ENCODE measurements at regions not wholly inside any gene's neighbourhood (a gene's known extent, or its start where the extent isn't known, plus 50 kb on each side); places are given as distances from the start of the nearest gene placed in this dataset.

DNA sequence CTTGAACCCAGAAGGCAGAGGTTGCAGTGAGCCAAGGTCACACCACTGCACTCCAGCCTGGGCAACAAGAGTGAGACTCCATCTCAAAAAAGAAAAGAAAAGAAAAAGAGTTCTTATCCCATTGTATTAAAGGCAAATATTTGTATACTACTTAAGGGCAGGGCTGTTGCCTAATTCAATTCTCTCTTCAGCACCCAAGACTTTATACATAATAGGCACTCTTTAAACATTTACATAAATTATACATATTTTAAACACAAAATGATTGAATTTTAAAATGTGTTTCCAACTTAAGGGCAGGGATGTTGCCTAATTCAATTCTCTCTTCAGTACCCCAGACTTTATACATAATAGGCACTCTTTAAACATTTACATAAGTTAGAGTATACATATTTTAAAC is 424.3 kb upstream of the ARID1B start:
- no peak overlapping the region for H3K4me3 Mint-ChIP-seq
- ATAC-seq (no peak), DNase-seq (no peak)
- no peaks in the 10 kb centered on the region for H3K4me1 Mint-ChIP-seq
- peaks cover 3% of the 10 kb centered on the region for H3K36me3 Mint-ChIP-seq (ENCODE audit: low read depth)
- peaks cover 2% of the 10 kb centered on the region for H3K27me3 Mint-ChIP-seq
- H3K27ac Mint-ChIP-seq: no peak overlapping the region
- H3K9me3 Mint-ChIP-seq: peaks cover 5% of the 10 kb centered on the region

DNA sequence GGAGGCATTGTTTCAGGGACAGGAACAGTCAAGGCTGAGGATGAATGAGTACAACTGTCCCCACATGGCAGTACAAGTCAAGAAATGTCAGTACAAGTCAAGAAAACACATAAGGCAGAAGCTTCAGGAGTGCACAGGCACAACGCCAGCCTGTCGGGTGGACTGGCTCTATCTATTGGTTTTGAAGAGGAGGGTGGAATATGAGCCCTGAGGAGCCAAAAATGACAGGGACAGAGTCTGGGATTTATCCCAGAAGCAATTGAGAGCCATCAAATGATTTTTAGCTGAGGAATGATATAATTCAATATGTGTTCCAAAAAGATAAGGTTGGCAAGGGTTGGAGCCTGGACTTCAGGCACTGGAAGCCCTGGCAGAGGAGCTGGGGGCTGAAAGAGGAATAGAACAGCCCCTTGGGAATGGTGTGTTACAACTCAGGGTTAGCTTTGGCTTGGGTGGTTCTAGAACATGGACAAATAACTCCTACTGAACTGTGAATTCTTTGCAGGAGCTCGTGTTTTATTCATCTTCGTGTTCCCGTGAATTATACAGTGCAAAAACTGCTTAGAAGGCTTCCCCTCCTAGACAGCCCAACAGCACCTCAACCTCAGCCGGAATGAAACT is 425.7 kb upstream of the ARID1B start:
- no peak overlapping the region for H3K4me3 Mint-ChIP-seq
- H3K9me3 Mint-ChIP-seq: no peaks in the 10 kb centered on the region
- ATAC-seq (no peak), DNase-seq (no peak)
- no peaks in the 10 kb centered on the region for H3K36me3 Mint-ChIP-seq (ENCODE audit: low read depth)
- H3K27me3 Mint-ChIP-seq: no peaks in the 10 kb centered on the region
- no peaks in the 10 kb centered on the region for H3K4me1 Mint-ChIP-seq
- no peak overlapping the region for H3K27ac Mint-ChIP-seq

DNA sequence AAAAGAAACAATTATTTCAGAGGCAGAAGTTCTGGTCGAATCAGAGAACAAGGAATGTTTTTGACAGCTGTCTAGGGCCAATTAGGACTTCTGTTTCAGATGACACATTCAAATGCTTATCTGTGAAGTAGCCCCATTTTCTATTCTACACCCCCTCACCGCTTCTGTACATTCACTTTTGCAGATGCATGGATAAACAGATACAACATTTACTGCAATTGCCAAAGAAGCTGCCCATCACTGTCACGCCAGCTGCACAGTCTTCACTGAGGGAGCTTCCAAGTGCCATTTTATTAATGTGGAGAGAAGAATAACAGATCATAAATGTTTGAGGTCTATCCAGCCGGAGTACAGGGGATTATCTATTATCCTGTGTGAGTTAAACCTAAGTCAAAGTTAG is 426.8 kb upstream of the ARID1B start:
- H3K4me3 Mint-ChIP-seq: no peak overlapping the region
- DNase-seq (no peak), ATAC-seq (no peak)
- H3K9me3 Mint-ChIP-seq: no peaks in the 10 kb centered on the region
- H3K27me3 Mint-ChIP-seq: no peaks in the 10 kb centered on the region
- no peak overlapping the region for H3K27ac Mint-ChIP-seq
- H3K36me3 Mint-ChIP-seq (ENCODE audit: low read depth): no peaks in the 10 kb centered on the region
- peaks cover 4% of the 10 kb centered on the region for H3K4me1 Mint-ChIP-seq

DNA sequence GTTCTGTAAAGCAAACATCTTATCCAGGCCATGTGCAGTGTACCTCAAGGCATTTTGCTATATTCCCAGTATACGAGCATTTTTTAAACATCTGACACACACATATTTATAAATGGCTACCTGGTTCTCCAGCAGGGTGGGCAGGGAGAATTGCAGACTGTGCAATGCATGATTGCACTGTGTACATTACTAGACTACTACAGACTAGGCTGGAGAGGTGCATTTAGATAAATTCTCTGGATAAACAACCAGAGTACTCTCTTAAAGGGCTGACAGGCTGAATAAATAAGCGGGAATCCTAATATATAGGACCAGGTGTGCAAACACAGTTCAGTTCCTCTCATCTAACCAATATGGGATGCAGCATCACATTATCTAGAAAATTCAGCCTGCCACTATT is 428.3 kb upstream of the ARID1B start:
- no peak for DNase-seq
- Mint-ChIP-seq H3K36me3 (ENCODE audit: low read depth) (no peaks in the 10 kb centered on the region), H3K27me3 (no peaks in the 10 kb centered on the region), H3K9me3 (no peaks in the 10 kb centered on the region), H3K4me3 (no peak overlapping the region), H3K27ac (no peak overlapping the region), H3K4me1 (peaks cover 4% of the 10 kb centered on the region)
- no peak for ATAC-seq

DNA sequence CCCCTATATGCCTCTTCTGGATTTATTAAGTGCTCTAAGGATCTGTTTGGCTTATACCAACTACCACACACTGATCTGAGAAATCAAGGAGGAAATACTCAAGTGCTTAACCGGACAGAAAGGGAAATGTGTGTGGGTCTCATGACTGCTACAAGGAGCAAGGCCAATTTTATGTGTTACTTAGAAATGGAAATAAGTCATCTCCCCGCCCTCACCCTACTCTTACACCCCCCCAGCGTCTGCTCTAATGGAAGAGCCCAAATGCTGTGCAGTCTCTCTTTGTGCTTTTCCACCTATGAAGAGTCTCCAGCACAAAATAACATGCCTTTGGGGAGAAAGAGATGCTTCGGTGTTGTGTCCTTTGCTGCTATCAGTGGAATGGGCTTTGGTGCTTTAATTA is 428.8 kb upstream of the ARID1B start:
- no peak overlapping the region for H3K27ac Mint-ChIP-seq
- no peak overlapping the region for H3K4me3 Mint-ChIP-seq
- no peaks in the 10 kb centered on the region for H3K27me3 Mint-ChIP-seq
- H3K4me1 Mint-ChIP-seq: peaks cover 4% of the 10 kb centered on the region
- no peaks in the 10 kb centered on the region for H3K36me3 Mint-ChIP-seq (ENCODE audit: low read depth)
- ATAC-seq (no peak), DNase-seq (no peak)
- no peaks in the 10 kb centered on the region for H3K9me3 Mint-ChIP-seq

DNA sequence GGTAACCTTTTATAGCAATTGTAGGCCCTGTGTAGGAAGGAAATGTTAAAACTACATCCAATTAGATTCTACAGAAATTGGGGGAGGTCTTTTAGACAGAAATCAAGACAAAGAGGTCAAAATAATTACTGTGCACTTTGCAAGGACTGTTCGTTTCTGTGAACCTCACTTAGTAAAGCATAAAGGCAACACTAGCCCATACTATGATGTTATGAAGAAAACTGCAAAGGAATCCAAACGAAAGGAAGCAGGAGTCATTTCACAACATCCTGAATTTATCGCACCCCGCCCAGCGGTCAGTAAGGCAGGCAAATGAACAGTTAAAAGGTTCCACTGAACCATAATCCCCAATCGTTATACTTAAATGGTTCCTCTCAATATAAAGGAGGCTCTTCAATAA is 429.5 kb upstream of the ARID1B start:
- Mint-ChIP-seq H3K36me3 (ENCODE audit: low read depth) (no peaks in the 10 kb centered on the region), H3K27ac (no peak overlapping the region), H3K4me1 (peaks cover 4% of the 10 kb centered on the region), H3K27me3 (no peaks in the 10 kb centered on the region), H3K9me3 (no peaks in the 10 kb centered on the region), H3K4me3 (no peak overlapping the region)
- ATAC-seq (no peak), DNase-seq (no peak)

DNA sequence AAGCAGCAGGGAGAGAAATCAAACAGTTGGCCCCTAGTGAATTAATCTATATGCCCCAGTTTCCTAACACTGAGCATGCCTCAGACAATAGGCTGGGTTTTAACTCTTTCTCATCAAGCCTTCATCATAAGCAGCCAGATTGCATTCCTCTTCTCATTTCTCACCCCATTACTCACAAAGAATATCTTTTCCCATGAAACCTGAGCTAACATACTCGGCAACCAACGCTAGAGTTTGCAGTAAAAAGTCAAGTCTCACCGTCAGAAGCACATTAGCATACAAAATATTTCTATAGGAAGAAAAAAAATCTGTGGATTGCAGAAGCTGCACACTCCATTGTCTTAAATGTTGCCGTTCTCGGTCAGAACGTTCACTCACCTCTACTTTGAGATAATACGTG is 429.9 kb upstream of the ARID1B start:
- no peaks in the 10 kb centered on the region for H3K9me3 Mint-ChIP-seq
- no peak overlapping the region for H3K4me3 Mint-ChIP-seq
- ATAC-seq (no peak), DNase-seq (no peak)
- no peaks in the 10 kb centered on the region for H3K27me3 Mint-ChIP-seq
- no peak overlapping the region for H3K27ac Mint-ChIP-seq
- H3K36me3 Mint-ChIP-seq (ENCODE audit: low read depth): no peaks in the 10 kb centered on the region
- peaks cover 4% of the 10 kb centered on the region for H3K4me1 Mint-ChIP-seq

DNA sequence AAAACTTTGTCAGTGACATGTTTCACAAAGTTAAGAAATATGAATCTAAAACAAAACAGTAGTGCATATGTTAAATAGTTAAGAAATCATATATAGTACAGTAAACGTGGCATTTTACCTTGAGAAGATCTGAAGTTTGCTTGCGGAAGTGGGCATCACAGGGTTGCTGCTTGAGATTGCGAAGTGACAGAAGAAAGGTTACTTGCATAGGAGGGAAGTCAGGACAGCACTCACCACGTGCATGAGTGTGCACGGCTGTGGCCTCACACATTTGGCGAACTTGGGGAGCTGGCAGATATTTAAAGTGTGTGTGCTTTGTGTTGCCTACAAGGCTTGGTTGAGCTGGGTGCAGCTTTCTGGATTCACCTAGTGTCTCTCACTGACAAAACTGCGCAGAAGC is 431.5 kb upstream of the ARID1B start:
- H3K36me3 Mint-ChIP-seq (ENCODE audit: low read depth): no peaks in the 10 kb centered on the region
- DNase-seq (no peak), ATAC-seq (no peak)
- H3K27ac Mint-ChIP-seq: no peak overlapping the region
- no peaks in the 10 kb centered on the region for H3K9me3 Mint-ChIP-seq
- peaks cover 4% of the 10 kb centered on the region for H3K4me1 Mint-ChIP-seq
- no peak overlapping the region for H3K4me3 Mint-ChIP-seq
- no peaks in the 10 kb centered on the region for H3K27me3 Mint-ChIP-seq

DNA sequence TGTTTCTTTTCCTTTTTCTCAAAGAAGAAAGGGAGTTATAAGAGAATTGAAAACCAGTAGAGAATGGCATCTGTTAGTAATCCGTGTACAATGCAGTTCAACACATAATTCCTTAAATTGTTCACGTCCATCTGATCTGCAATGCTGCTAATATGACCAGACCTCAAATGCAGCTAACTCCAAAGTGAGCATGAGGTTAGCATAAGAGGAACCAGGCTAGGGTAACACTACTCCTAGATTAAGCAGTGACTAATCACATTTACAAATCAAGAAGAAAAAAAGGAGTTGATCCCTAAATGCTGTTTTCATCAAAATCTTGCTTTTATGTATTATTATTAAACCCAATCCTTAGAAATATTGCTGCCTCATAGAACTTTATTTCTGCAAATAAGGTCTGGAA is 432.7 kb upstream of the ARID1B start:
- Mint-ChIP-seq H3K4me3 (no peak overlapping the region), H3K4me1 (peaks cover 4% of the 10 kb centered on the region), H3K27me3 (no peaks in the 10 kb centered on the region), H3K9me3 (no peaks in the 10 kb centered on the region), H3K27ac (no peak overlapping the region), H3K36me3 (ENCODE audit: low read depth) (no peaks in the 10 kb centered on the region)
- ATAC-seq (no peak), DNase-seq (no peak)

DNA sequence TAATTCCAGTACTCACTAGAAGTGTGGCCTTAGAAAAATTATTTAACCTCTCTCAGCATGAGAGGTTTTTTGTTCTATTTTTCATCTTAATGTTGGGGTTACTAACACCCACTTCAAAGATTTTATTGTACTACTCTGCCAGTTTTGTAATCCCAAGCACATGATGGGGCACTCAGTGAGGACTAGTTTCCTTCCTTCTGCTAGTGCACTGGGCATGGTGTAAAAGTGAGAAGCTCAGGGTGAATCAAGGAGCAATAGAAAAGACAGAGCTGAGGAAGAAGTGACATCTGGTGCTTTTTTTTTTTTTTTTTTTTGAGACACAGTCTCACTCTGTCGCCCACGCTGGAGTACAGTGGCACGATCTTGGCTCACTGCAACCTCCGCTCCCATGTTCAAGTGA is 439.4 kb upstream of the ARID1B start:
- DNase-seq (no peak), ATAC-seq (no peak)
- Mint-ChIP-seq H3K27ac (no peak overlapping the region), H3K27me3 (no peaks in the 10 kb centered on the region), H3K9me3 (peaks cover 7% of the 10 kb centered on the region), H3K4me1 (no peaks in the 10 kb centered on the region), H3K36me3 (ENCODE audit: low read depth) (peaks cover 6% of the 10 kb centered on the region), H3K4me3 (no peak overlapping the region)

DNA sequence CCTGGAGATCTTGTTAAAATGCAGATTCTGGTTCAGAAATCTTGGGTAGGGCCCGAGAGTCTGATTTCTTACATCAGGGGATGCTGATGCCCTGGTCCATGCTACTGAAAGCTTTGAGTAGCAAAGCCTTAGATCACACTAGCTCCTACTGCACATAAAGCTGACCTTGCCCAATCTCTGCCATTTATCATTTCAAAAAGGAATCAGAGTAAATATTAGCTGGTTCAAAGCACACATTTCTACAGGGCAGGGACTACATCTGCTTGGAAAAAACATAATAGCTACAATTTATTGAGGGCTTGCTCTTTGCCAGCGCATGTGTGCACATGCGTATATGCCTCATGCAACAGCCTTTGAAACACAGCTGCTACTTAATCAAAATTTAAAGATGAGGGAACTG is 440.4 kb upstream of the ARID1B start:
- DNase-seq (no peak), ATAC-seq (no peak)
- H3K9me3 Mint-ChIP-seq: peaks cover 17% of the 10 kb centered on the region

DNA sequence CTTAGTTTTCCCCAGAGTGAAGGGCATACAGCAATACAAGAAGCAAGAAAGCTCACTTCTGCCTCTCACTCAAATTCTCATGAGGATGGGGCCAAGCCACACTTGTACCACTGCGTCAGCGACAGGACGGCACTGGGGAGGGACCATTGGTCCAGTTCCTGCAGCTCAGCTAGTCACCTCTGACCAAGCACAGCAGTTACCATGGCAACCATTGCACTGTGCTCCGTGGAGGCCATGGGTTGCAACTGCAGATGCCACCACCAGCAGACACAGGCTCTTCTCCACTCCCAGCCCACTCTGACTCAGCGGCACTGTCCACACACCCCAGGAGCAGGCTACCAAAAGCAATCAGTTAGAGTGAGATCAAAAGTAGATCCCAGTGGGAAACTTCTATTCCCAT is 441.1 kb upstream of the ARID1B start:
- no peaks in the 10 kb centered on the region for H3K4me1 Mint-ChIP-seq
- peaks cover 23% of the 10 kb centered on the region for H3K9me3 Mint-ChIP-seq
- peaks cover 14% of the 10 kb centered on the region for H3K36me3 Mint-ChIP-seq (ENCODE audit: low read depth)
- no peak for DNase-seq
- H3K4me3 Mint-ChIP-seq: no peak overlapping the region
- no peak for ATAC-seq
- no peaks in the 10 kb centered on the region for H3K27me3 Mint-ChIP-seq
- no peak overlapping the region for H3K27ac Mint-ChIP-seq

More for the DNA sequence above, 440.4 kb upstream of the ARID1B start:
- Mint-ChIP-seq H3K4me1 (no peaks in the 10 kb centered on the region), H3K27ac (no peak overlapping the region), H3K4me3 (no peak overlapping the region), H3K36me3 (ENCODE audit: low read depth) (peaks cover 10% of the 10 kb centered on the region), H3K27me3 (no peaks in the 10 kb centered on the region)

DNA sequence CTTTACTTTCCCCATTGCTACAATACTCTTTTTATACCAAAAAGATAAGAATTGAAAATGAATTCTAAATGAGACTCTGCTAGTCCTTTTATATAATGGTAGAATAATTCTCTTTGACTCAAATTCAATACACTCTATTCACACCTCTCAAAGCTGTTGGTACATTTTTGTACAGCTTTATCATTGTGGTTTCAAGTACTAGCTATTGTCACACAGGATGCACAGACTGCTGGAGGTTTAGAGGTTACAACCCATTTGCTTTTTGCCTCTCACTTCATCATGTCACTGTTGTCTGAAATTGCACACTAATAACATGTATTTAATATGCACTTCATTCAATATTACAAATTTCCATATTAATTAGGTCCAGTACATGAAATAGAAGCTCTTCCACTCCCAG is 442.2 kb upstream of the ARID1B start:
- H3K4me1 Mint-ChIP-seq: no peaks in the 10 kb centered on the region
- peaks cover 14% of the 10 kb centered on the region for H3K36me3 Mint-ChIP-seq (ENCODE audit: low read depth)
- ATAC-seq: no peak
- DNase-seq: no peak
- no peak overlapping the region for H3K27ac Mint-ChIP-seq
- no peak overlapping the region for H3K4me3 Mint-ChIP-seq
- no peaks in the 10 kb centered on the region for H3K27me3 Mint-ChIP-seq
- H3K9me3 Mint-ChIP-seq: peaks cover 27% of the 10 kb centered on the region

DNA sequence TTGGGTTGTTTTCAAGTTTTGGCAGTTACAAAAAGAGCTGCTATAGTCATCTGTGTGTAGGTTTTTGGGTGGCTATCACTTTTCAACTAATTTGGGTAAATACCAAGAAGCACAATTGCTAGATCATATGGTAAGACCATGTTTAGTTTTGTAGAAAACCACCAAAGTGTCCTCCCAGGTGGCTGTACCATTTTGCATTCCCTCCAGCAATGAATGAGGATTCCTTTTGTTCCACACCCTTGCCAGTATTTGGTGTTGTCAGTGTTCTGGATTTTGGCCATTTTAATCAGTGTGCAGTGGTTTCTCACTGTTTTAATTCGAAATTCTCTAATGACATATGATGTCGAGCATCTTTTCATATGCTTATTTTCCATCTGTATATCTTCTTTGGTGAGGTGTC is 457.5 kb upstream of the ARID1B start:
- Mint-ChIP-seq H3K4me1 (no peaks in the 10 kb centered on the region), H3K27ac (no peak overlapping the region), H3K27me3 (peaks cover 3% of the 10 kb centered on the region), H3K36me3 (ENCODE audit: low read depth) (no peaks in the 10 kb centered on the region), H3K9me3 (peaks cover 8% of the 10 kb centered on the region), H3K4me3 (no peak overlapping the region)
- ATAC-seq (no peak), DNase-seq (no peak)

DNA sequence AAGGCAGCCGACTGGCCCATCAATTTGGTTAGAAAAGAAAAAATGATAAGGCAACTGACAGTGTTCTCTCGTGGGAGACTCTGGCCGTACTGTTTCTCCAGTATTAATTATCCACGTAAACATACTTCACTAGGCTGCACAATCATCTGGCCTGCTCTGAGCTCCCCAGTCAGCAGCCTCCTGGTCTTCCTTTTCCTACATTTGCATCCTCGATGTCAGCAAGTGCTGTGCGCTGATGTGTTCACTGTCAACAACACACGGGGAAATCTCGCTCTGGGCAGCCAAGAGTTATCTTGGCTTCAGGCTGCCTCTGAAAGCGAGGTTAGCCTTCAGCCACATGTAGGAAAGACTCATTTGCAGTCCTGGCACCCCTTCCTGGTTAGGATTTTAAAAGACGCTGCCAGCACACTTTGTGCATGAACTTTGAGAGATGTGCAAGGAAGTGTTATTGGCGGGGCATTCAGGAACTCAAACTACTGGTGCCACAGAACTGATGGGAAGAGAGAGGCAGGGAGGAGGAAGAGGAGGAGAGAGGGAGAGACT is 460.5 kb upstream of the ARID1B start:
- Mint-ChIP-seq H3K27me3 (no peaks in the 10 kb centered on the region), H3K36me3 (ENCODE audit: low read depth) (no peaks in the 10 kb centered on the region)

DNA sequence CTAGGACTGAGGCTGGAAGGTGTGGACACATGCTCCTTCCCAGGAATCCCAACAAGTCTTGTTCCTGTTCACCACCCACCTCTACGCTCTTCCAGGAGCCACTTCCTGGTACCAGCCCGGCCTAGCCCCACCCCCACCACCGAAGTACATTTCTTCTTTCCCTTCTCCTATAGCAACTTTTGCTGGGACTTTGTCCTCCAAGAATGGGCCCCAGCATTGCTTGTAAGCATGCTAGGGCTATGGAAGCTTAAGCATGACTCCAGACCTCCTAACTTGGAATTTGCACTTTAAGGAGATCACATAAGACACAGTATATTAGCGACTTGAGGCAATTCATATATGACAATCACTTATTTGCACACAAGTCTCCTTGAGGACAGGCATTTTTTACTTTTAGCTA is 462.0 kb upstream of the ARID1B start:
- no peak overlapping the region for H3K4me3 Mint-ChIP-seq
- H3K9me3 Mint-ChIP-seq: no peaks in the 10 kb centered on the region
- no peaks in the 10 kb centered on the region for H3K4me1 Mint-ChIP-seq
- no peak for ATAC-seq
- no peak for DNase-seq
- no peak overlapping the region for H3K27ac Mint-ChIP-seq
- no peaks in the 10 kb centered on the region for H3K27me3 Mint-ChIP-seq
- H3K36me3 Mint-ChIP-seq (ENCODE audit: low read depth): no peaks in the 10 kb centered on the region

More for the DNA sequence above, 460.5 kb upstream of the ARID1B start:
- DNase-seq (no peak), ATAC-seq (no peak)
- no peaks in the 10 kb centered on the region for H3K4me1 Mint-ChIP-seq
- no peaks in the 10 kb centered on the region for H3K9me3 Mint-ChIP-seq
- no peak overlapping the region for H3K4me3 Mint-ChIP-seq
- H3K27ac Mint-ChIP-seq: no peak overlapping the region

Measured in activated naive CD8-positive, alpha-beta T cell treated with anti-CD3 and anti-CD28 coated beads, Interleukin-2, amount 50 U/mL, for 24 hours (primary cell).